ENCODE measurements at regions not wholly inside any gene's neighbourhood (a gene's known extent, or its start where the extent isn't known, plus 50 kb on each side); places are given as distances from the start of the nearest gene placed in this dataset.

GRCh38 chr5:57940236-57940635 lies 457.6 kb upstream of the ACTBL2 start:
- TF ChIP-seq CTCF (conservative IDR thresholded peaks at IDR 0.05 in 1 of 2, IDR thresholded peaks at IDR 0.05 in 1 of 2; ENCODE audit: extremely low read depth in 1 of 2, insufficient read depth in 1 of 2, low read depth in 1 of 2, low read length in 2 of 2) = no peak
- no peak for TF ChIP-seq EZH2 (IDR thresholded peaks at IDR 0.05; ENCODE audit: borderline replicate concordance, low read length)
